DMS79 (cell line): ENCODE measurements at regions not wholly inside any gene's neighbourhood (a gene's known extent, or its start where the extent isn't known, plus 50 kb on each side); places are given as distances from the start of the nearest gene placed in this dataset.

Source experiments
- DNase-seq: peaks from one replicate; lab custom pipeline; 2025; lab: John Stamatoyannopoulos, UW

DNA sequence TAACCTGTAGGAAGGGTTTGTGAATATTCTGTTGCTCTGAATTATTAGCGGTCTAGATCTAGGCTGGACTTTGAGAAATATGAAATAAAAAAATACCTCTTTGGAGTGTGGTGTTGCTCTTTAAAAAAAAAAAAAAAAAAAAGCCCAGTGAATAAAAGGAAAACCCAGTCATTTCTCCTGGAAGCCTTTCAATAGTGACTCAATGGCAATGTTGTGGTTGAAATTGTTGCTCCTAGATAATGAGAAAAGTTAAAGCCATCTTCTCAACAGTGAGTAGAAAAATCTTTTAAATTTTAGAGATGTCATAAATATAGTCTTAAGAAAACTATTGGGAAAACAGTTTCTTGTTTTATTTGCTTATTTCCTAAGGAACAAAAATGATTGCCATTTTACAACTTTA is 135.3 kb downstream of the RFC3 start:
- DNase-seq, result no peak

DNA sequence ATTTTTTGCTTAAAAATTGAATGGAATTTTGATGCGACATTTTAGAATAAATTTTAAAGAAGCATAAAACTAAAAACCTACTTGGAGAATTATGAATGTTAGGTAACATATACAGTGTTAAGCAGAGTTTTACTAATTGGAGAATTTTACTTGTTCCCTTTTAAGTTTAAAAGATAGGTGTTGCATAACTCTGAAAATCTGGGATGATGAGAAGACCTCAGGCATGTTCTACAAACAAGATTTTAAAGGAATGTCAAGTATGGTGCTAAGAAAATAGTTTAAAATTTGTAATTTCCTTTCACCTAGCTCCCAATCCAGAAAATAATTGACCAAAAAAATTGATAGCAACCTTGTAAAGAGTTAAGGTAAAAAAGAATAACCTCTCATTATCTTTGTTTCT is 135.8 kb downstream of the RFC3 start:
- no peak for DNase-seq

DNA sequence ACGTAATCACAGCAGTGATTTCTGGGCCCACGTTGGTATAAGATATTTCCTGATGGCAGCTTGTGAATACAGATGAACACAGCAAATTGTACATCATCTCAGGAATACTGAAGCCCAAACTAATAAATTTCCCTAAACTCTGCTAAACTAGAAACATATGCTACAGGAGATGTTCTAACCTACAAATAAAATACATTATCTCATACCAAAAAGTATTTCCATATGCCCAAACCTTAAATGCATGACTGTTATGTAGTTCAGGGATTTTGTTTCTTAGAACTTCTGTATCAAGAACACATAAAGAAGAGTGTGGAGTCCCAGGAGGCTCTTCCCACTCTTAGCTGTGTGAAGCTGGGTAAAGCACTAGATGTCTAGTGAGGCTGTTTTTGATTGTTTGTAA is 138.4 kb downstream of the RFC3 start:
- DNase-seq, result no peak

DNA sequence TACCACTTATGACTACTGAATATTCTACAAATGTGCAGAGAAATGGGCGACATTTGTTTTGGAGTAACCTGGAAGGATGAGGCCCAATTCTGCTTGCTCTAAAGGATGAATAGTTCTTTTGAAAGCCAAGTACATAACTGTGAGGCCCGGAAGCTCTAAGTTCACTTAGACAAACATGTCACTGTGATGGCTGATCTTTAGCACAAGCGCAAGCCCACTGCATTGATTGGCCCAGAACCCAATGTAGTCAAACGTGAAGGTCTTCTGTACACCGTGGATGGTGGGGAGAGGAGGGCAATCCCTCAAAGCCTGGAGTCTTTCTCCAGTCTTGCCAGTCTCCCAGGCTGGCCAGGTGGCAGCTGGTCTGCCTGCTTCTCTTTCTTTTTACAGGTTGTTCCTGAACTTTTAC is 139.6 kb downstream of the RFC3 start:
- no peak for DNase-seq

DNA sequence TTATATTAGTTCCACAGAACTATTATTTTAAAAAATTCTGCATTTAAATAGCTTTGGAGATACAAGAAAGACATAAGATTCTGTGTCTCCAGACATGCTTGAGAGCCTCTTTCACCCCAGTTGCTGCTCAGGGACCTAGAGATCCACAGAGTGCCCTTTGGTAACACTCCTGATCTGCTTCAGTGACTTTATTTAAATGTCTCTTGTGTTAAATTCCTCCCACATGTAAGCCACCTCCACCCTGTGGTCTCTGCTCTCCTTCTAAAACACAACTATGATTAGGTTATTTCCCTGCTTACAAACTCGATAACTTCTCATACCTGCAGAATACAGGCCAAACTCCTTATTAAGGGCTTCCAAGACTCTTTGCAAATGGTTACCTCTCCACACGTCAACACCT is 141.0 kb downstream of the RFC3 start:
- DNase-seq, result no peak

DNA sequence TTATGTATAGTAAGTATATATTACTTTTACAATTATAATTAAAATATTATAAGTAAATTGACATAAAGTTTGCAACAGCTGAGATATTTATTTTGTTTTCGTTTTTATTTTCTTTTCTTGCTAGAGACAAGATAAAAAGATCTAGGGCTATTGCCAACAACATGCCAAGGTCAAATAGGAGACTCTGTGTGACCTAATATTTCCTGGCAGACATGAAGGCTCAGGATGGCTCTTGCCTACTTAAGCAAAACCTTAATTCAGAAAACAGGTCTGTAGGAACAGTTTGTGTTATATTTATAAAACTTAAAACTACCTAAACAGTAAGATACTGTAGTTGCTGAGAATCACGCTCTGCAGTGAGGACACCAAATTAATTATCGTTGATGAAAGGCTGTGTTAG is 145.2 kb downstream of the RFC3 start:
- no peak for DNase-seq

DNA sequence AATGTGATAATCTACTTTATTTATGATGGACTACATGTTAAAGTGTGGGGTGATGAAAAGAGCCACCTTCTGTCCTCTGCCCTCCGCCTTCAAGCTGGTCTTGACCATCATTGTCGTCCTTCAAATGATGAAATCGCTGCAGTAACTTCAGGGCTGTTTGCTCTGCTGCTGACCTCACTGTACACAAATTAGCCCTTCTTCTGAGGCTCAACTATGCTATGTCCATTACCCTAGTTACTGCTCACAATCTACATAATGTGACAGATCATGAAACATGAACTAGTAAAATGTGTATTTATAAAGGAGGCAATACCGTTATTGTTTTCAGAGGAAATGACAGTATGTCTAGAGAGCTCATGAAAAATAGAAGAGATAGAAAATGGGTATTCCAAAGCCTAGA is 145.9 kb downstream of the RFC3 start:
- no peak for DNase-seq

DNA sequence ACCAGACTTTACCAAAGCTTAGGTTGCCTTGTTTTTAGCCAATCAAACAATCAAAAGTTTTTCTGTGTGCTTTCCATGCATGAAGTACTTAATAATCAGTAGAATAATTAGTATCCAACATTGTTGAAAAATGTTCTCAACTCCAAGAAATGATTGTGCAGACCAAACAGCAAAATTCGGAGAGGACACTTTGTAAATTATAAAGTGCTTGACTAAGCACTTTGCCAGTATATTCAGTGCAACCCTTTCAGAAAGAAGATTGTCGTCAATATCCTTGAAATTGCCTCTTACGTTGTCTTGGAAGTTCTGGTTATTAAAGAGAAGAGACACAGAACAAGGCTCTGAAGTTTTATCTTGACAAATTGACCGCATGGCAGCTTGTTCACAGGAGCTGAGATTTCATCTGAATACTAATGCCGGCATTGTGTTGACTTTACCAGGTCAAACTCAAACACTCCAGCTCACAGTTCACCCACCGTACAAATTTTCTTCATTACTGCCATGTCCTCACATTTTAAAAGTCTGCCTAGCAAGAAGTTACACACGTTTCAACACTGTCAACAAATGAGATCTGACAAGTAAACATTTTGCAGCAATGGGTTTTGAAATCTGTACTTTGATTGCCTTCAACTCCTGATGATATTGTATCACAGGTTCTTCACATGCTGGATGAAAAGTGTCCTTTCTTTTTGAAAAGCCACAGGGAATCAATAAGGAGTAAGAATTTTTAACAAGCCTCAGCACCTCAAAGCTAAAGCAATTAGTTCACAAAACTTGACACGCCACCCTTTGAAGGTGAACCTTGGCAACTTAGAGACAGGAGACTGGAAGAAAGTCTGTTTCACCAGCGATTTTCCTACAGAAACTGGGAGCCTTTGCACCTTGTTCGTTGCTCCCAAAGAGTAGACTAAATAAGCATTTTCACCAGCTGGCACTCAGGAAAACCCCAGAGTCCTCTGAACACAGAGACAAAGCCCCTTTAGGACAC is 150.9 kb downstream of the RFC3 start:
- no peak for DNase-seq

DNA sequence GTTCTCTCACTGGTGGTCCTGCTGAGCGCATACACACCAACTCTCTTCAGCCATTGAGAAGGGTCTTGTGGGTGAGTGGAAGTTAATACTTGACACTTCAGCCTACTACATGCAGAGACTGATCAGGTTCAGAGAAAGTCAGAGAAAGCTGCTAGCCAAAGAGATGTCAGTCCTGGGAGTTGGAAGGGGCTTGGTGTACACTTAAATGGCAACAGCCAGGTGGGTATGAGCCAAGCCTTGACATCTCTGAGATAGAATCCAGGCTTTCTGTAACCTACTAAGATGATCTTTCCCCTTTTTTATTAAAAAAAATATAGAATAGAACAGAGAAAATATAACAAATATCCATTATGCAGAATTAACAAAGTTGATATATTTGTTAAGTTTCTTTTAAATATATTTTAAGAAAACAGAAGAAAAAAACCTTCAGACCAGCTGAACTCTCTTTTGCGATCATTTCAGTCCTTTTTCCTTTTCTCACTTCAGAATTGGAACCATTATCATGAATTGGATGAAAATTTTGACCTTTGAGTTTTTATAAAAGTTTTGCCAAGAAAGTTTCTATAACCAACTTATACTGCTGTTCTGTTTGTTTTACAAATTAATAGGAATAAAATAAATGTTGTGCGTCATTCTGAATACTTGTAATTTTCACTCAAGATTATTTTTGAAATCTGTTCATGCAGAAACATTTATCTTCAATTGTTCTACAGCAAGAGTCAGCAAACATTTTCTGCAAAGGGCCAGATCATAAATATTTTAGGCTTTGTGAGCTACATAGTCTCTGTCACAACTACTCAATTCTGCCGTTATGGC is 153.0 kb downstream of the RFC3 start:
- no peak for DNase-seq

DNA sequence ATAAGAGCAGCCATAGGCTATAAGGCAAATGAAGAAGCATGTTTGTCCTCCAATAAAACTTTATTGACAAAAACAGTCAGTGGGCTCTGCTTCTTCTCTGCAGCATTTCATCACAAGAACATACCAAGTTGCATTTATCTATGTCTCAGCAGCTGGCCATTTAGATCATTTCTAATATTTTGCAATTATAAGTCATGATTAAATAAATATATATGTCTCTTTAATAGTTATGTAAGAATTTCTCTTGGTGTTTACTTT is 153.5 kb downstream of the RFC3 start:
- no peak for DNase-seq

DNA sequence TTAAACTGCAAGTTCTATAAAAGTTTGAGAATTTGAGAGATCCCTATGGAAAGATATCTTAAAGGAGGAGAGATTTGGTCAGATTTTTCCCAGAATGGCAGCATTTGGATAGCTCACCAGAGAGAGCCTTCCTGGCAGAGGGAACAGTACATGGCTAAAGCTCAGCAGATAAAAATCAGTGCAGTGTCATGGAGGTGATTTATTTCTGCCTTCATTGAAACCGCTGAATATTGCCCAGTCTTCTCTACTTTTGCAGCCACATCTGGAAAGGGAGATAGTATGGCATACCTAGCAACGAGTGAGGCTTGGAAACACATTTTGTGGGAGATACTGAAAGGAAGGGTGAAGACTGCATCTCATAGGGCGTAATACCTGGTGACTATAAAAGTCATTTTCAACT is 155.2 kb downstream of the RFC3 start:
- no peak for DNase-seq

DNA sequence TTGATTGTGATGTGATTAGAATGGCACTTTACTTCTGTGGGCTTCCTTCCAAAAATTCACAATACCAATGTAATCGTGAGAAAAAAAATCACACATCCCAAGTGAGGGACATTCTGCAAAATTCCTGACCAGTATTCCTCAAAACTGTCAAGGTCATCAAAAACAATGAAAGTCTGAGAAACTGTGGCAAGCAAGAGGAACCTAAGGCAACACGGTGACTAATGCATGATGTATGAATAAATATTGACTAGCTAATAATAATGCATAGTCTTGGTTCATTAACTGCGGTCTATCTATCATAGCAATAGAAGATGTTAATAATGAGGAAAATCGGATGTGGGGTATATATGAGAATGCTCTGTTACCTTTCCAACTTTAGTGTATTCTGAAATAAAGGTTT is 159.0 kb downstream of the RFC3 start:
- DNase-seq, result no peak

DNA sequence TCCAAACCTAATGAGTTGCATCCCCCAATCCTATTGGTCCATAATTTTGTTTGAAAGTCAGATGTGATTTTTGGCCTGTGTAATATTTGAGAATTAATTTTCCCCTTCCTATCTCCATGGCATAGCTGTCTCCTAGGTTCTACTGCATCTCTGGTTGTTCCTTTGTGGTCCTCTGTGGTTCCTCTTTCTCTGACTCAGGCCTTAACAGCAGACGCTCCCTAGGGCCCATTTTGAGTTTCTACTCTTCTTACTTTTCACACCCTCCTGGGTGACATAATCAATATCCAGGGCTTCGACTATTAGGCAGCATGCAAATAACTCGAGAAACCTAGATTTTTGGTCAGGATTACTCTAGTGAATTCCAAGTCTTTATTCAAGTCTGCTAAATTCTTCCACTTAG is 160.7 kb downstream of the RFC3 start:
- DNase-seq, result no peak

DNA sequence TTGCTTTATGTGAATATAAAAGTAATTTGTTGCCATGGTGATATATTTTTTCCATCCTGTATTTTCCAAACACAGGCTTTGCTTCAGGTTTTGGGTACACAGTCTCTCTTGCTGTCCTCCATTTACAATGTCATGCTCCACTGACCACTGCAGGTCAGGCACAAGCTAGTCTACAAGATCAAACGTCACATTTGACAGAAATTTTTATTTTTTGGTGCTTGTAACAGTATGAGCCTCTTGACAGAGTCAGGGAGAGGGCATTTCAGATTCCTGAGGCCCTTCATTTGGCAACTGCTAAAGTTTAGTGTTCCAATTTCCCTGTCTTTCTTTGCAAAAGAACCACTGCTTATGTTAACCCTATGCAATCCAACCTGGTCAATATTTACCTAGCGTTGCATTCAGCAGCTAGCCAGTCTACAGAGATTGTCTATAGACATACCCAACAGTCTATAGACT is 175.0 kb downstream of the RFC3 start:
- no peak for DNase-seq

DNA sequence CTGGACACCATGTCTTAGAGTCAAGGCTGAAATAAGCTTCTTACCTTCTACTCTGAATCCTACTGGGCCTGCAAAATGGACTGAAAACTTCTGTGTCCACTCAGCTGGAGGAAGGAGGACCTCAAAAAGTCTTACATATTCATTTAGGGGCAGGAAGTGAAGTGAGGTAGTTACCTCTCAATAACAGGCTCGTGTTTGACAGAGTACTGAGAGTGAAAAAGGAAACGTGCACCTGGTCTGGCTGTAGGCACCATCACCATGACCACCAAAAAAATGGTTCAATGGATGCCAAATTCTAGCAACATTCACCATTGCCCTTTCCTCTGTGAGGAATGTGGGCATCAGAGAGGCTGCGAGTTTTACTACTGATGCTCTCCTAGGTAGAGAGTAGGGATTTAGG is 176.2 kb downstream of the RFC3 start:
- no peak for DNase-seq

DNA sequence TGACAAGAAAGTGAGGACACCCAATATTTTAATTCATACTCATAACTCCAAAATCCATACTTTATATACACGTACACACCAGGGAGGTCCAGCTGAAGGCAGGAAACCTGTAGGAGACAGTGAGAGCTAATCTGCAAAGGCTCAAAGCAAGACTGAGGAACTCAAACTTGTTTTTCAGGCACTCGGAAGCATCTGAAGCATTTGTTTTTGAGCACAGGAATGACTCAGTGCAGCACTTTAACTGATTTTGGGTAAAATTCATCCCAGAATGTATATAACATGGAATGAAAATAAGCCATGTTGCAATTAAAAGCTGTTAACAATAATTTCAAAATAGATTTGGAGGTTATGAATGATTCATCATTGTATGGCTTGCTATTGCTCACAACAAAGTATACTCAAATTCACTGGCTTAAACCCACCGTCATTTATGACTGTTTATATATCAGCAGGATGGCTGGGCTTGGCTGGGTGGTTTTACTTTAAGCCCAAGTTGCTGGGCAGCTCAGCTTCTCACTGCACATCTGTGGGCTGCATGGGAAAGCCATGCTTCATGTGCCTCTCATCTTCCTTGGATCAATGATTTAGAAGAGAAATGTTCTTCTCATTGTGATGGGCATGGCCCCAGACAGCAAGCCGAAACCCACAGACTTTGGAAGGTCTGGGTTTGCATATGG is 177.0 kb downstream of the RFC3 start:
- no peak for DNase-seq

DNA sequence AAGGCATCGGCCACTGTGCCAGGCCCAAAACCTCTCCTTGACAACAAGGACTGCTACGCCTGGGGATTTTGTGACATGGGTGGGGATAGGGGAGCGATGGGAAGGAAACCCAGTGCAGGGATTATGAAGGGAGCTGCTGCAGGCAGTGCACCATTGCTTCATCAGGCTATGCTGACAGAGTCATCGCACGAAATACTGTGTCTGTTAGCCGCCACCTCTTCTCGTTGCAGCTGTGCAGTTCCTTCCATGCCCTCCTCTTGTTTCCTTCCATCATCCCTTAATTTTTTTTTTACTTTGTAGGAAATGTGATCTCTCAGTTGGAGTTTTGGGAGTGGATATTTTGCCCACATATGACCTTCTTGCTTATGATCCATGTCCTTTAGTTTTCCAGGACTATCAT is 178.7 kb downstream of the RFC3 start:
- no peak for DNase-seq

DNA sequence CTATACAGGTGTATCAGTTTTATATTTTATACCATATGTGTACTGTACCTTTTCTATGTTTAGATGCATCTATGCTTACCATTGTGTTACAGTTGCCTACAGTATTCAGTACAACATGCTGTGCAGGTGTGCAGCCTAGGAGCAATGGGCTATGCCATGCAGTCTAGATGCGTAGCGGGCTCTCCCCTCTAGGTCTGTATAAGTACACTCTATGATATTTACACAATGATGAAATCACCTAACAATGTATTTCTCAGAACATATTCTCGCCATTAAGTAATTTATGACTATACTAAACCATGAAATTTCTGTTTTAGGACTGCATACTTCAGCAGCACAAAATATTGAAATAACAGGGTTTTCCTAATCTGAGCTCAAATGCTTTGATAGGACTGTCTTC is 179.6 kb downstream of the RFC3 start:
- no peak for DNase-seq

DNA sequence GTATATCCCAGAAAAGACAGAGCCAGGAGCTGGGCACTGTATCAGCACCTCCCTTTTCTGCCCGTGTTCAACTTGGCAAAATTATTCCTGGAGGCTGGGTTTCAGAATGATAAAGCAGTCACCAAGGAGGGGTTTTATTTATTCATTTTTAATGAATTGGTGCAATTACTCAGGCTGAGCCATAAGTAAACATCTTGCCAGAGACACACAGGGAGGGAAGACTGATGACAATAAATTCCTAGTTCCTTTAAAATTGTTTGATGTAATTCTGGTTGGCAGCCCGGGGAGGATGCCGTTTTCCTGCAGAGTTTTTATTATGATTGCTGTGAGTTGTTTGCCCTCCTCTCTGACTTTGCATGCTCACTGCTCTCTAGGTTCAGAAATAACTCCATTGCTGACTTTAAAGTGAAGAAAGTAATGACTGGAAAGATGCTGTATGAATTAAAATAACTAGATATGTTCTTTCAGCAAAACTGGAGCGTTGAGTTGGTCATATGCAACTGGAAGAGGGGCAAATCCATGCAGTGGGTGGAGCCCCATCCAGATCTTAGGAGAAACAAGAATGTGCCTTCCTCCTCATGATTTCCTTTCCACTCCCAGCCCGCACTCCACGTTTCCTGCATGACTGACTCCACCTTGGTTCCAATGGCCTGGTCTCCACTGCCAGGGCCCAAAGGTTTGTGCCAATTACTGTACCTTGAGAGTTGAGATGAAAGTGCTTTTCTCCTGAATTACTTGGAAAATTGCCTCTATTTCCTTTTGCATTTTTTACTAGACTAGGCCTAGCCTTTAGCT is 182.1 kb downstream of the RFC3 start:
- no peak for DNase-seq

DNA sequence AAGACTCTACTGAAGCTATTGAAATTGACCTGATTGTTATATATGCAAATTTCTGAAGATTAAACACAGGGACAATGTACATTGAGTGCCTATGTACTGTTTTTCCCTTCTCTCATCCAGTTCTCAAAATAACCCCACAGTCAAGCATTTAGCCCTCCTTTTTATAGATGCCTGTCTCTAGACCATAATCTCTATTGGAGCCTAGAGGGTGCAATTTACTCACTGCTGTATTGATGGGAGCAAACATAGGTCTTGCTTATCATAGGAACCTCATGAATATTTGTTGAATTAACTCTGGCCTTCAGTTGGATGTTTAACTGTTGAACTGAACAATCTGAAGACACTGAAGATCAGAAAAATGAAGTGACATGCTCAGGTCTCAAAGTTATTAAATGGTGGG is 183.0 kb downstream of the RFC3 start:
- no peak for DNase-seq

DNA sequence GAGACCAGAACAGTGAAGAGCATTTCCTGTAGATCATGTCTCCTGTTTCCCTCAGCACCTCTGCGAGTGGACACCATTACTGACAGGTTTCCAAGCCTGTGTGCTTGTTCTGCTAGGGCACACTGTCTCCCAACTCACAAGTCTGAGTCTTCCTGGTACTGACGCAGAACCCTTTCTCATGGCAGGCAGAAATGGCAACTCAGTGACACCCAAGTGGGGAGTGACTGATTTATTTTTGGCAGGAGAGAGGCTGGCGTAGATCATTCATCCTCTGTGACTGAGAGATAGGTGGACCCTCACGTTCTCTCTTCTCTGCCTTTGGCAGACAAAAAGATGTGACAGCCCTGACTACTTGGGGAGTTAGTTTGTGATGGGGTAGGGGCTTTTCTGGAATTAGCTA is 183.4 kb downstream of the RFC3 start:
- no peak for DNase-seq

DNA sequence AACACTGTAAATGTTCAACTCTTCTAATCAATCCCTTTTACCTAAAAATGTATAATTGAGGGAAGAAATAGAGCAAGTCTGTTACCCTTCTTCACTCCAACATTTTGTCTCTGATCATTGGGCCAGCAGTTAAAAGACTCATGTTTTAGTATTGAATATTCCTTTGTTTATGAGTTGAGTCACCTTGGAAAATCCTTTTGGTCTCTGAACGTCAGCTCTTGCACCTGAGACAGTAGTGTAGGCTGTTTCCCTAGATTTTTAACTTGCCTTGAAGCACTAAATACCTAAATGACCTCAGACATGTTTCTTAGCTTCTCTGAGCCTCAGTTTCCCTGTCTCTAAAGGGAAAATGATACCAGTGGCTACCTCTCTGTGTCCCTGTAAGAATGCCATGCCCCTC is 184.2 kb downstream of the RFC3 start:
- no peak for DNase-seq
